ENCODE measurements at regions not wholly inside any gene's neighbourhood (a gene's known extent, or its start where the extent isn't known, plus 50 kb on each side); places are given as distances from the start of the nearest gene placed in this dataset.

- Histone ChIP-seq H2AFZ (no peak overlapping the region), H3K4me2 (no peak overlapping the region), H3K4me3 (no peak overlapping the region), H3K36me3 (replicated peaks; ENCODE audit: insufficient read depth, low read depth) (no peaks in the 10 kb centered on the region), H3K27me3 (no peaks in the 10 kb centered on the region), H4K20me1 (ENCODE audit: insufficient read depth, poor library complexity, severe bottlenecking) (no peaks in the 10 kb centered on the region), H3K9me3 (ENCODE audit: low read depth) (no peaks in the 10 kb centered on the region), H3K4me1 (ENCODE audit: insufficient read depth) (no peaks in the 10 kb centered on the region), H3K9me2 (replicated peaks; ENCODE audit: insufficient read depth) (no peaks in the 10 kb centered on the region), H3K27ac (no peak overlapping the region), H3K79me2 (no peaks in the 10 kb centered on the region)
- WGBS (ENCODE audit: low lambda C conversion rate, missing lambda C conversion rate) = 10% methylated on average over 3 of the region's 3 CpGs
- no peak for TF ChIP-seq EZH2phosphoT487 (IDR thresholded peaks at IDR 0.05; ENCODE audit: low read depth, severe bottlenecking, unreplicated experiment)
- TF ChIP-seq CTCF (IDR thresholded peaks at IDR 0.05; ENCODE audit: poor library complexity) = peak; percentile 55
- DNase-seq (ENCODE audit: low spot score) = peak; percentile 61
Measured at GRCh38 chr3:104102386-104102785, 1264.3 kb upstream of the ALCAM start.

- H3K4me1 ChIP-seq (ENCODE audit: insufficient read depth) = no peaks in the 10 kb centered on the region
- no peaks in the 10 kb centered on the region for H3K36me3 ChIP-seq (replicated peaks; ENCODE audit: insufficient read depth, low read depth)
- H3K4me2 ChIP-seq = no peak overlapping the region
- 56% methylated on average over 3 of the region's 3 CpGs for WGBS (ENCODE audit: low lambda C conversion rate, missing lambda C conversion rate)
- no peaks in the 10 kb centered on the region for H3K9me2 ChIP-seq (replicated peaks; ENCODE audit: insufficient read depth)
- TF ChIP-seq EZH2phosphoT487 (IDR thresholded peaks at IDR 0.05; ENCODE audit: low read depth, severe bottlenecking, unreplicated experiment) (no peak), EZH2 (IDR thresholded peaks at IDR 0.05; ENCODE audit: borderline replicate concordance) (no peak), CTCF (IDR thresholded peaks at IDR 0.05; ENCODE audit: poor library complexity) (no peak)
- H4K20me1 ChIP-seq (ENCODE audit: insufficient read depth, poor library complexity, severe bottlenecking) = no peaks in the 10 kb centered on the region
- H3K27me3 ChIP-seq = no peaks in the 10 kb centered on the region
- DNase-seq (ENCODE audit: low spot score) = no peak
- H3K27ac ChIP-seq = no peak overlapping the region
- no peak overlapping the region for H3K4me3 ChIP-seq
- no peaks in the 10 kb centered on the region for H3K79me2 ChIP-seq
- H2AFZ ChIP-seq = no peak overlapping the region
- no peaks in the 10 kb centered on the region for H3K9me3 ChIP-seq (ENCODE audit: low read depth)
Measured at GRCh38 chr3:104106276-104106675, 1260.4 kb upstream of the ALCAM start.

GRCh38 chr3:104108522-104108921, 1258.2 kb upstream of the ALCAM start:
- H3K9me2 ChIP-seq (replicated peaks; ENCODE audit: insufficient read depth) = no peaks in the 10 kb centered on the region
- 62% methylated on average over 2 of the region's 2 CpGs for WGBS (ENCODE audit: low lambda C conversion rate, missing lambda C conversion rate)
- H3K4me1 ChIP-seq (ENCODE audit: insufficient read depth) = no peaks in the 10 kb centered on the region
- no peaks in the 10 kb centered on the region for H3K79me2 ChIP-seq
- TF ChIP-seq EZH2 (IDR thresholded peaks at IDR 0.05; ENCODE audit: borderline replicate concordance) (no peak), CTCF (IDR thresholded peaks at IDR 0.05; ENCODE audit: poor library complexity) (no peak), EZH2phosphoT487 (IDR thresholded peaks at IDR 0.05; ENCODE audit: low read depth, severe bottlenecking, unreplicated experiment) (no peak)
- no peak overlapping the region for H3K27ac ChIP-seq
- no peak overlapping the region for H3K4me3 ChIP-seq
- no peaks in the 10 kb centered on the region for H3K36me3 ChIP-seq (replicated peaks; ENCODE audit: insufficient read depth, low read depth)
- no peaks in the 10 kb centered on the region for H4K20me1 ChIP-seq (ENCODE audit: insufficient read depth, poor library complexity, severe bottlenecking)
- H3K27me3 ChIP-seq = no peaks in the 10 kb centered on the region
- no peak overlapping the region for H3K4me2 ChIP-seq
- DNase-seq (ENCODE audit: low spot score) = no peak
- H3K9me3 ChIP-seq (ENCODE audit: low read depth) = no peaks in the 10 kb centered on the region
- H2AFZ ChIP-seq = no peak overlapping the region

GRCh38 chr3:104126463-104126862, 1240.2 kb upstream of the ALCAM start:
- no peaks in the 10 kb centered on the region for H3K9me3 ChIP-seq (ENCODE audit: low read depth)
- 90% methylated on average over 4 of the region's 4 CpGs for WGBS (ENCODE audit: low lambda C conversion rate, missing lambda C conversion rate)
- no peaks in the 10 kb centered on the region for H3K36me3 ChIP-seq (replicated peaks; ENCODE audit: insufficient read depth, low read depth)

More at GRCh38 chr3:104126463-104126862, 1240.2 kb upstream of the ALCAM start:
- Histone ChIP-seq H4K20me1 (ENCODE audit: insufficient read depth, poor library complexity, severe bottlenecking) (no peaks in the 10 kb centered on the region), H2AFZ (no peak overlapping the region), H3K9me2 (replicated peaks; ENCODE audit: insufficient read depth) (no peaks in the 10 kb centered on the region), H3K4me1 (ENCODE audit: insufficient read depth) (no peaks in the 10 kb centered on the region), H3K27ac (no peak overlapping the region), H3K4me3 (no peak overlapping the region), H3K4me2 (no peak overlapping the region), H3K27me3 (no peaks in the 10 kb centered on the region), H3K79me2 (no peaks in the 10 kb centered on the region)
- no peak for DNase-seq (ENCODE audit: low spot score)
- TF ChIP-seq CTCF (IDR thresholded peaks at IDR 0.05; ENCODE audit: poor library complexity) (no peak), EZH2 (IDR thresholded peaks at IDR 0.05; ENCODE audit: borderline replicate concordance) (no peak), EZH2phosphoT487 (IDR thresholded peaks at IDR 0.05; ENCODE audit: low read depth, severe bottlenecking, unreplicated experiment) (no peak)
